ENCODE measurements at regions not wholly inside any gene's neighbourhood (a gene's known extent, or its start where the extent isn't known, plus 50 kb on each side); places are given as distances from the start of the nearest gene placed in this dataset.

- Histone ChIP-seq H2AK5ac (ENCODE audit: low read depth, low read length) (no peak overlapping the region), H3K18ac (ENCODE audit: low read depth, low read length) (no peak overlapping the region), H2BK5ac (ENCODE audit: low read depth, low read length, poor library complexity, severe bottlenecking) (no peak overlapping the region), H3K14ac (replicated peaks; ENCODE audit: low read depth, low read length) (no peak overlapping the region), H2BK15ac (ENCODE audit: low read depth, low read length) (no peak overlapping the region), H3K9me1 (ENCODE audit: insufficient read depth, low read length) (no peaks in the 10 kb centered on the region), H2BK20ac (ENCODE audit: low read depth, low read length) (no peak overlapping the region), H3K36me3 (ENCODE audit: control insufficient read depth, insufficient read depth, low read length) (no peaks in the 10 kb centered on the region), H3K4me3 (ENCODE audit: insufficient read depth, low read depth, low read length) (no peak overlapping the region), H3K9me3 (ENCODE audit: control insufficient read depth, insufficient read depth, low read length) (no peaks in the 10 kb centered on the region), H2AK9ac (replicated peaks; ENCODE audit: low read depth, low read length, poor library complexity) (no peak overlapping the region), H3K23ac (ENCODE audit: low read depth, low read length) (no peak overlapping the region), H3K56ac (ENCODE audit: extremely low read depth, insufficient read depth, low read length) (no peak overlapping the region), H4K5ac (ENCODE audit: low read depth, low read length) (no peak overlapping the region), H2BK120ac (ENCODE audit: low read depth, low read length) (no peak overlapping the region), H3K4ac (ENCODE audit: low read depth, low read length) (no peak overlapping the region), H3K27me3 (ENCODE audit: control insufficient read depth, insufficient read depth, low read length) (no peaks in the 10 kb centered on the region), H4K91ac (ENCODE audit: insufficient read depth, low read depth, low read length) (no peak overlapping the region), H2AFZ (replicated peaks; ENCODE audit: low read length, poor library complexity) (no peak overlapping the region), H3K4me1 (ENCODE audit: control insufficient read depth, insufficient read depth, low read length) (peaks cover 3% of the 10 kb centered on the region; the same call in 1 of the 2 replicates), H4K20me1 (ENCODE audit: insufficient read depth, low read length) (no peaks in the 10 kb centered on the region), H3K27ac (ENCODE audit: insufficient read depth, low read length) (no peak overlapping the region), H4K8ac (ENCODE audit: low read depth in 2 of 2, low read length in 2 of 2) (no peak overlapping the region), H3K9ac (ENCODE audit: low read depth, low read length) (no peak overlapping the region), H3K4me2 (ENCODE audit: low read depth, low read length) (no peak overlapping the region), H3K79me1 (ENCODE audit: low read depth in 1 of 2, low read length in 2 of 2) (no peaks in the 10 kb centered on the region)
- CTCF ChIA-PET: no interaction called here
- TF ChIP-seq POLR2A (IDR thresholded peaks at IDR 0.05; ENCODE audit: low read depth, low read length): no peak
- no peak for TF ChIP-seq CTCF (conservative IDR thresholded peaks at IDR 0.05; ENCODE audit: low read depth, low read length)
- TF ChIP-seq CEBPB (IDR thresholded peaks at IDR 0.05; ENCODE audit: low read depth, low read length): no peak
- TF ChIP-seq MAFK (IDR thresholded peaks at IDR 0.05; ENCODE audit: low read depth, low read length): no peak
- TF ChIP-seq SMC3 (IDR thresholded peaks at IDR 0.05; ENCODE audit: low read depth, low read length): no peak
- WGBS, 2 experiments (ENCODE audit: extremely low coverage in 2 of 2, insufficient read length in 1 of 2): no CpG with 5 or more reads among the region's 1 CpG
- in situ Hi-C loops (cut with MboI; ENCODE audit: low sequenced_read_pairs): no loop called here
- dilution Hi-C loops (cut with HindIII; ENCODE audit: low sequenced_read_pairs, unreplicated experiment): no loop called here
- BruUV-seq (replicated peaks): no TSS peak
- ATAC-seq (ENCODE audit: low read depth) (no peak), DNase-seq (no peak)
- intact Hi-C loops (cut with micrococcal nuclease): no loop called here
- POLR2A ChIA-PET (ENCODE audit: unreplicated experiment): no interaction called here
These were observed 145.4 kb upstream of the KCTD3 start for GRCh38 chr1:215421744-215422143.

All from IMR-90 (cell line).